Pancreas (tissue), 10 donors: ENCODE measurements at regions not wholly inside any gene's neighbourhood (a gene's known extent, or its start where the extent isn't known, plus 50 kb on each side); places are given as distances from the start of the nearest gene placed in this dataset.

Experiments used
- ATAC-seq, 4 donors: fragments of 200-7000 bp; cut with Tn5 transposase; one replicate each; pipeline versions ENCODE4 v1.8.0 to v1.9.1; 2020; ENCODE audit warnings: mild to moderate bottlenecking in 4 of 4, moderate library complexity in 4 of 4
- DNase-seq, 6 donors: peaks; one replicate each; pipeline ENCODE4 v3.0.0-alpha.2; 2020
- FAIRE-seq: peaks from 2 replicates; lab custom pipeline; 2012; peaks lifted over from hg19 to GRCh38; lab: Jason Lieb, UNC
- H3K27ac ChIP-seq, 4 donors: fragments of 200-600 bp; sonication (generic); 1 replicate in 3 of 4; 2 replicates in 1 of 4; pipeline versions ENCODE4 v1.5.0 to v1.8.0; 2020
- H3K27me3 ChIP-seq, 4 donors: fragments of 200-600 bp; one replicate each; pipeline ENCODE4 v1.8.0; 2021
- H3K36me3 ChIP-seq, 3 donors: fragments of 200-600 bp; sonication (generic) in 1 of 3; one replicate each; pipeline versions ENCODE4 v1.5.0 to v1.8.0; 2020 to 2021
- H3K4me1 ChIP-seq, 3 donors: fragments of 200-600 bp; one replicate each; pipeline ENCODE4 v1.8.0; 2021
- H3K4me3 ChIP-seq, 4 donors: fragments of 200-600 bp; sonication (generic) in 2 of 4; one replicate each; pipeline versions ENCODE4 v1.5.0 to v1.8.0; 2020 to 2021
- H3K9me3 ChIP-seq, 4 donors: fragments of 200-600 bp; one replicate each; pipeline ENCODE4 v1.8.0; 2021
- CTCF ChIP-seq, 4 donors: fragments of 200-600 bp; sonication (generic) in 3 of 4; IDR thresholded peaks; one replicate each; pipeline versions ENCODE4 v1.5.0 to v1.8.0; 2021; ENCODE audit warnings: antibody characterized with exemption in 4 of 4
- WGBS, 2 donors: extraction: QIAGEN DNeasy Blood & Tissue Kit; methylation state at CpG; one replicate each; pipeline ENCODE4 v1.1.7; 2013; 5-methylcytosine and 5-hydroxymethylcytosine counted together
- intact Hi-C, 3 donors: fragments of 100-400 bp; cut with DNase I; formaldehyde crosslinking; loops; one replicate each; pipeline versions ENCODE4 v1.11.1 to v1.14.2; 2022
- donor health status: healthy with polysubstance abuse.
- donor health status: DM: no; HTN: no; CAD: no; lungs with moderate emphysema.
- donor health status: DM: no; HTN: no; CAD: no.
- donor health status: control.
- donor health status: control.
- donor health status: Bipolar disorder and iron deficiency.
- donor health status: DM: yes; HTN: yes; CAD: no.
- donor health status: DM: no; HTN: no; CAD: no.
- donor health status: DM: no; HTN: no; CAD: no.
- donor health status: DM: yes; HTN: yes; CAD: no.

DNA sequence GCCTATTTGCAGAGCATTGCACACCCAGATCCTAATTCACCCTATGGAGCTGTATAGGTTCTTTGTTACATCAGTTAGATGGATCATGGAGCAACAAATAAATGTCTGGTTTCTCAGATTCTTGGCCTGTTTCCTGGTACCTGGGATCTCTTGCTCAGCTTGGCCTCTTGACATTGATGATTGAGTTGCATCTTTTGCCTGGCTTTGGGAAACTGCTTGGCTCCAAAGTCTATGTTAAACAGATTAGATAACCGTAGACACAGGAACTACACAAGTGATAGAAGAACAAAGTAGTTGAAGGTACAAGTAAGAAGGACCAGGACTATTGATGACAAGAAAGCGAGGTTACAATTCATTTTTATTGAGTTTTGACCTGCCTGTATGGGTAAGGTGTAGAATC lies 77.3 kb downstream of the TMEM100 start:
- ATAC-seq (no peak), FAIRE-seq (no peak)
- no peak overlapping the region for H3K27ac ChIP-seq

DNA sequence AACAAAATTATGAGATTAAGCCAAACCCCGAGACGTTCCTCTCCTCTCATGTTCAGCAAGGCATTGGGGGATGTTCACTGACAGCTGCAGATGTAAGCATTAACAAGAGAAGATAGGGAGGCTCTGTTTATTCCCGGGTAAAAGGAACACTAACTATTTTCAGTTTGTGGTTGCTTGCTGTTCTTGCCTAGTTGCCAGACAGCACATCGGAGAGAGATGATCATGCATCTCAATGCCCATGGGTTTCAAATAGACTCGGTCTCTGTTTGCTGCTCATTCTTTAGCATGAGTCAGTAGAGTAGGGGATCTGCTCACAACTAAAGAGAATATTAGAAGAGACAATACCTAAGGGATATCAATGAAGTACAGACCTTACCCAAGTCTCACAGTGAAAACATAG lies 78.3 kb downstream of the TMEM100 start:
- no peak for TF ChIP-seq CTCF (IDR thresholded peaks at IDR 0.05)
- Histone ChIP-seq H3K4me1 (no peaks in the 10 kb centered on the region), H3K27ac (no peak overlapping the region), H3K9me3 (no peaks in the 10 kb centered on the region), H3K4me3 (no peak overlapping the region), H3K27me3 (no peaks in the 10 kb centered on the region), H3K36me3 (no peaks in the 10 kb centered on the region)
- FAIRE-seq (no peak), ATAC-seq (no peak), DNase-seq (no peak)
- intact Hi-C loops, result no loop called here
- 63 to 74% methylated on average over 5 of the region's 5 CpGs for WGBS, 2 donors

More for the DNA sequence above, 77.3 kb downstream of the TMEM100 start:
- 78 to 84% methylated on average over 2 of the region's 2 CpGs for WGBS, 2 donors
- Histone ChIP-seq H3K4me3 (no peak overlapping the region), H3K9me3 (no peaks in the 10 kb centered on the region), H3K27me3 (no peaks in the 10 kb centered on the region), H3K36me3 (no peaks in the 10 kb centered on the region), H3K4me1 (no peaks in the 10 kb centered on the region)
- intact Hi-C loops, result no loop called here
- TF ChIP-seq CTCF (IDR thresholded peaks at IDR 0.05), result no peak
- DNase-seq, result no peak

GRCh38 chr17:55642741-55643140 lies 79.9 kb downstream of the TMEM100 start:
- FAIRE-seq (no peak), ATAC-seq (no peak), DNase-seq (no peak)
- 57 to 62% methylated on average over 1 of the region's 1 CpG for WGBS, 2 donors
- no peak for TF ChIP-seq CTCF (IDR thresholded peaks at IDR 0.05)
- Histone ChIP-seq H3K36me3 (no peaks in the 10 kb centered on the region), H3K9me3 (no peaks in the 10 kb centered on the region), H3K4me3 (no peak overlapping the region), H3K4me1 (no peaks in the 10 kb centered on the region), H3K27me3 (no peaks in the 10 kb centered on the region), H3K27ac (no peak overlapping the region)
- intact Hi-C loops, result no loop called here

DNA sequence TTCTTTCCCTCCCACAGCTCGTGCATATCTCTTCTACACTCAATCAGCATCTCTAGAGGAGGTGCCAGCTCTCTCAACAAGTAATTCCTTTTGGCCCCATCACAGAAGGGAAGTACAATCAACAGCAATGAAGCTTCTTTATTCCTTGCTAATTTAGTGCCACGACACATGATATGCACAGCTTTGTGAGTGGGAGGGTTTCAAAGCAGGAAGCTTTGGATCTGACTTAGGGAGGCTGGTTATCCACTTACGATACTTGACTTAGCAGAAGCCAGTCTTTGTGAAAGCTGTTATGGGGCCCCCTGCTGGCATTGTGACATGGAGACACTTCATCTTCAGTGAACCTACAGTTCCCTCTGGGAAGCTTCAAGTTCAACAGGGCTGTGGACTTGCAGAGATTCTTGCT lies 81.0 kb downstream of the TMEM100 start:
- FAIRE-seq, result no peak
- peak in 5 of 6 donors; percentile 5 to 62 (median 36) for DNase-seq
- Histone ChIP-seq H3K27me3 (no peaks in the 10 kb centered on the region), H3K36me3 (no peaks in the 10 kb centered on the region), H3K4me1 (no peaks in the 10 kb centered on the region), H3K4me3 (no peak overlapping the region), H3K27ac (no peak overlapping the region), H3K9me3 (no peaks in the 10 kb centered on the region)
- WGBS, 2 donors, result 17 to 22% methylated on average over 3 of the region's 3 CpGs
- peak in 3 of 4 donors; percentile 56 to 70 (median 57) for ATAC-seq
- intact Hi-C loops, result no loop called here
- TF ChIP-seq CTCF (IDR thresholded peaks at IDR 0.05), result peak; percentile 22 to 48 (median 38)

DNA sequence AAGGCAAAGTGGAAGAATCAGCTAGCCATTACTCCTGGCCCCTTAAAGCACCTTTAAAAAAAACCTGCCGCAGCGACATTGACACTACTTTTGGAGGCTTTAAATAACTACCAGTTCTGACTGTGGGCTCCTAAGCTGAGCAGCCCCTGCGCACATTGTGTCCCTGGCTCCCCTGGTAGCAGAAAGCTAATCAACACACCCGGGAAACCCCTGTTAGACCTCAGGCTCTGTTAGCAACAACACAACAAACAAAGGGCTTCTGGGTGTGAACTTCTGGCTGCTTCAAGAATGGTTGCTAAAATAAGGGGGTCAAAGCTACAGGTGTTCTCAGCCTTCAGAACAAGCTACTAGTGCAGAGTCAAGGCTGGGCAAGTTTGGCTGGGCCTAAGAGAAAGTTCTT lies 83.6 kb downstream of the TMEM100 start:
- FAIRE-seq (no peak), ATAC-seq (no peak), DNase-seq (no peak)
- peaks cover 0 to 4% (median 0%) of the 10 kb centered on the region in 4 donors for H3K27me3 ChIP-seq
- no peaks in the 10 kb centered on the region for H3K4me1 ChIP-seq
- intact Hi-C loops, result no loop called here
- no peaks in the 10 kb centered on the region for H3K9me3 ChIP-seq
- no peak overlapping the region for H3K27ac ChIP-seq
- no peak for TF ChIP-seq CTCF (IDR thresholded peaks at IDR 0.05)
- 55 to 62% methylated on average over 4 of the region's 4 CpGs for WGBS, 2 donors
- H3K4me3 ChIP-seq, result no peak overlapping the region
- no peaks in the 10 kb centered on the region for H3K36me3 ChIP-seq
